Gastroesophageal sphincter (tissue), 4 donors: ENCODE measurements at regions not wholly inside any gene's neighbourhood (a gene's known extent, or its start where the extent isn't known, plus 50 kb on each side); places are given as distances from the start of the nearest gene placed in this dataset.

Experiments used
- ATAC-seq: fragments of 150-250 bp; one replicate; pipeline ENCODE4 v1.9.1; 2016; ENCODE audit warnings: mild to moderate bottlenecking, moderate library complexity
- H3K27ac ChIP-seq, 4 donors: fragments of 200-600 bp; sonication (generic) in 3 of 4; 1 replicate in 3 of 4; 2 replicates in 1 of 4; pipeline ENCODE4 v1.5.1; 2016 to 2019
- H3K27me3 ChIP-seq: fragments of 200-600 bp; sonication (generic); one replicate; pipeline ENCODE4 v1.5.1; 2019
- H3K36me3 ChIP-seq, 2 donors: fragments of 200-600 bp; sonication (generic); one replicate each; pipeline ENCODE4 v1.5.1; 2019; ENCODE audit warnings: control low read depth in 1 of 2
- H3K4me1 ChIP-seq, 3 donors: fragments of 200-600 bp; sonication (generic); 1 replicate in 2 of 3; 2 replicates in 1 of 3; pipeline ENCODE4 v1.5.1; 2016 to 2019; ENCODE audit warnings: control low read depth in 2 of 3
- H3K4me3 ChIP-seq, 2 donors: fragments of 200-600 bp; sonication (generic); one replicate each; pipeline ENCODE4 v1.5.1; 2019; ENCODE audit warnings: mild to moderate bottlenecking in 1 of 2, moderate library complexity in 1 of 2
- H3K9me3 ChIP-seq, 3 donors: fragments of 200-600 bp; sonication (generic); one replicate each; pipeline ENCODE4 v1.5.1; 2017 to 2019; ENCODE audit warnings: control low read depth in 2 of 3
- CTCF ChIP-seq, 4 experiments: fragments of 200-600 bp in 2 of 4; fragments of 450-650 bp in 2 of 4; sonication (generic) in 1 of 4; IDR thresholded peaks; one replicate each; pipeline ENCODE4 v1.5.1; 2017 to 2019; ENCODE audit warnings: antibody characterized with exemption in 4 of 4, mild to moderate bottlenecking in 2 of 4, moderate library complexity in 2 of 4
- EP300 ChIP-seq: sonication (generic); formaldehyde crosslinking; IDR thresholded peaks from one replicate; pipeline ENCODE4 v1.6.1; 2017; ENCODE audit warnings: antibody characterized with exemption, mild to moderate bottlenecking
- POLR2A ChIP-seq, 2 donors: fragments of 450-650 bp; IDR thresholded peaks; one replicate each; pipeline ENCODE4 v1.6.1; 2017; ENCODE audit warnings: antibody characterized with exemption in 2 of 2, mild to moderate bottlenecking in 2 of 2, moderate library complexity in 1 of 2
- POLR2AphosphoS5 ChIP-seq: sonication (generic); formaldehyde crosslinking; IDR thresholded peaks from one replicate; pipeline ENCODE4 v1.6.1; 2017; ENCODE audit warnings: antibody characterized with exemption
- WGBS, 2 donors: methylation state at CpG; one replicate each; pipeline ENCODE4 v1.1.5; 2018; ENCODE audit warnings: low coverage in 1 of 2; 5-methylcytosine and 5-hydroxymethylcytosine counted together

GRCh38 chr13:48148454-48148853 lies 53.5 kb upstream of the MED4 start:
- Histone ChIP-seq H3K27me3 (no peaks in the 10 kb centered on the region), H3K36me3 (no peaks in the 10 kb centered on the region), H3K4me3 (no peak overlapping the region), H3K4me1 (peaks cover 0 to 19% (median 0%) of the 10 kb centered on the region in 3 donors), H3K9me3 (no peaks in the 10 kb centered on the region), H3K27ac (no peak overlapping the region)
- WGBS, 2 donors = 59 to 60% methylated on average over 3 to 4 of the region's 6 CpGs
- no peak for ATAC-seq
- TF ChIP-seq POLR2A (IDR thresholded peaks at IDR 0.05) (no peak), POLR2AphosphoS5 (no peak), CTCF (IDR thresholded peaks at IDR 0.05) (no peak), EP300 (no peak)

DNA sequence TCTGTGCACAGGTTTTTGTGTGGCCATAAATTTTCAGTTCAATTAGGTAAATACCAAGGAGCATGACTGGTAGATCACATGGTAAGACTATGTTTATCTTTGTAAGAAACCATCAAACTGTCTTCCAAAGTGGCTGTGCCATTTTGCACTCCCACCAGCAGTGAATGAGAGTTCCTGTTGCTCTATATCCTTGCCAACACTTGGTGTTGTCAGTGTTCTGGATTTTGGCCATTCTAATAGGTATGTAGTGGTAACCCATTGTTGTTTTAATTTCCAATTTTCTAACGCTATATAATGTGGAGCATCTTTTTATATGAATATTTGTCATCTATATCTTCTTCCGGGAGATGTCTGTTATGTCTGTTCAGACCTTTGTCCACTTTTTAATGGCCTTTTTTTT lies 51.7 kb upstream of the MED4 start:
- no peak overlapping the region for H3K4me3 ChIP-seq
- no peaks in the 10 kb centered on the region for H3K36me3 ChIP-seq
- H3K27ac ChIP-seq = no peak overlapping the region
- no peaks in the 10 kb centered on the region for H3K9me3 ChIP-seq
- ATAC-seq = no peak
- no peaks in the 10 kb centered on the region for H3K27me3 ChIP-seq
- peaks cover 0 to 14% (median 0%) of the 10 kb centered on the region in 3 donors for H3K4me1 ChIP-seq
- TF ChIP-seq CTCF (IDR thresholded peaks at IDR 0.05) (no peak), EP300 (no peak), POLR2A (IDR thresholded peaks at IDR 0.05) (no peak), POLR2AphosphoS5 (no peak)
- 82 to 90% methylated on average over 2 of the region's 2 CpGs for WGBS, 2 donors

DNA sequence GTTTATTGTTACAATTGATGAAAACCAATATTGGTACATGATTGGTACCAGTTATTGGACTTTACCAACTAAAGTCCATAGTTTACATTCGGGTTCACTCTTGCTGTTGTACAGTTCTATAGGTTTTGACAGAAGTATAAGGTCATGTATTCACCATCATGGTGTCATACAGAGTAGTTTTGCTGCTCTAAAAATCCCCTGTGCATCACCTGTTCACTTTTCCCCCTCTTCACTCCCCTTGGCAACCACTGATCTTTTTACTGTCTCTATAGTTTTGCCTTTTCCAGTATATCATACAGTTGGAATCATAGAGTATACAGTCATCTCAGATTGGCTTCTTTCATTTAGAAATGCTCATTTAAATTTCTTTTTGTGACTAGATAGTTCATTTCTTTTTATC lies 51.2 kb upstream of the MED4 start:
- 83 to 100% methylated on average over 1 of the region's 1 CpG for WGBS, 2 donors
- no peak for TF ChIP-seq POLR2AphosphoS5
- no peak for TF ChIP-seq CTCF (IDR thresholded peaks at IDR 0.05)
- no peak for TF ChIP-seq POLR2A (IDR thresholded peaks at IDR 0.05)
- no peak for TF ChIP-seq EP300
- ATAC-seq = no peak

More for the DNA sequence above, 51.2 kb upstream of the MED4 start:
- no peaks in the 10 kb centered on the region for H3K9me3 ChIP-seq
- no peak overlapping the region for H3K27ac ChIP-seq
- no peaks in the 10 kb centered on the region for H3K36me3 ChIP-seq
- H3K4me3 ChIP-seq = no peak overlapping the region
- no peaks in the 10 kb centered on the region for H3K27me3 ChIP-seq
- peaks cover 0 to 14% (median 0%) of the 10 kb centered on the region in 3 donors for H3K4me1 ChIP-seq
